HG02678 (cell line): ENCODE measurements at regions not wholly inside any gene's neighbourhood (a gene's known extent, or its start where the extent isn't known, plus 50 kb on each side); places are given as distances from the start of the nearest gene placed in this dataset.
"Not testable (repeated sequence)": the region's sequence is repeated elsewhere in the genome, so short reads cannot be mapped to it uniquely, and the experiment has no call there.

Experiments used
- ATAC-seq: cut with Tn5 transposase; IDR thresholded peaks from one replicate; pipeline ENCODE4 v1.9.1; 2021; ENCODE audit warnings: mild to moderate bottlenecking, moderate library complexity; ENCODE audit not compliant: unreplicated experiment

DNA sequence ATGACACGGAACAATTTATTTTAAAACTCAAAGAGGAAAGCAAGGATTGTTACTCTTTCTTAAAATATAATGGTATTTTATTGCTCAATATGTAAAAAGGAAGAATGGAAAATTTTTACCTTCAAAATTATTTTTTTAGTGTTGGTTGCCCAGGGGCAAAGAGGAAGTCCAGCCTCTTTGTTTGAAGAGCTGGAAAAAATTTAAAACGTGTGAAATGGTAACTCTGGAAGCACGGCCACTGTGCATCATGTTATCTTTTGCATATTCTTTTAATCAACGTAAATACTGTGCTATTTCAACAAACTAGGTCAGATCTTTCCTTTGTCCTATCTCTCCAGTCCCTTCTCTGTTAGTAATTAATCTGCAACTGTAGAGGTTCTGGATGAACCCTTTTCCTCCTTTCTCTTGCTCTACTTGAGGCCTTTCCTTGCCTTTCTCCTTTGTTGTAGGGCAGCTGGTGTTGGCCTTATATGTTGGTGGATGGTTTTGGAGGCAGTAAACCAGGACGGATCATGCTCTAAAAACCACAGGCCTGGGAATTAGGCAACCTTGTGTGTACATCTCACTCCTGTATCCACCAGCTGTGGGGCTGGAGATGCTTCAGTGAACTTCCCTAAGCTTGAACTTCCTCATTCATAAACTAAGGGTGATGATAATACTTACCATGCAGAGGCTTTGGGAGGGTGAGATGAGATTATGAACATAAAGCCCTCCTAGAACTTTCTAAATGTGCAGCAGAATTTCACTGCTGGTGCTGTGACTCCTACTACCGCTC is 143.3 kb downstream of the PRL start:
- no peak for ATAC-seq

DNA sequence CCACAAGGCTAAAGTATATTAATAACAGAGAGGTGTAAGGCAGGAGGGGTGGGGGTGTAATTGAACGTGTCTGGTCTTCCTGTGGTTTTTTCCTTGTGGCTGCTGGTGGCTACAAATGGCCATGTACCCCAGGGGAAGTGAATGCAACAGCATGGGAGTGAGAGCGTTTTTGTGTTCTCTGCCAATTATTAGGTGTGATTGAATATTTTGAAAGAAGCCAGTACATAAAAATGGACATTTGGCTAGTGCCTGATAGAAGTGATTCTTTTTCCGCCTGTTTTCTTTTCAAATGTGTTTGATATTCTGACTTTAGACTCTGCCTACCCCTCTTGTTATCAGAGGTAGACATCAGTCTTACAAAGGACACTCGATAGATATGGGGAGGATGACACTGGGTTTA is 141.3 kb downstream of the PRL start:
- ATAC-seq: no peak

DNA sequence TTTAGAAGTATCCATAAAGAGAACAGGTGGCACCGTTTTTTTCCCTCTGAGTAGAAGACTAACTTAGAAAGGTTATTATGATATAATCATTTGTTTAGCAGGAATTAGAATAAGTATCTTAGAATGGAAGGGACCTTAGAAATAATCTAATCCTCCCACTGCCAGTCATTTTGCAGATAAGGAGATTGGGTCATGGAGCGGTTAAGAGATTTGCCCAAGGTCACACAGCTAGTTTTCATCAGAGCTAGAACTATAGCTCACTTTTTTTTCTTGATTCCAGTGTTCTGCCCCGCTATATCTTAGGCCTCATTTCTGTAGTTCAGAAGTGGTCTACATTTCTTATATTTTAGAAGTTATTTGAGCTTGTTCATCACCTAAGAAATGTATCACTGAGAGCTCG is 139.6 kb downstream of the PRL start:
- ATAC-seq: no peak

DNA sequence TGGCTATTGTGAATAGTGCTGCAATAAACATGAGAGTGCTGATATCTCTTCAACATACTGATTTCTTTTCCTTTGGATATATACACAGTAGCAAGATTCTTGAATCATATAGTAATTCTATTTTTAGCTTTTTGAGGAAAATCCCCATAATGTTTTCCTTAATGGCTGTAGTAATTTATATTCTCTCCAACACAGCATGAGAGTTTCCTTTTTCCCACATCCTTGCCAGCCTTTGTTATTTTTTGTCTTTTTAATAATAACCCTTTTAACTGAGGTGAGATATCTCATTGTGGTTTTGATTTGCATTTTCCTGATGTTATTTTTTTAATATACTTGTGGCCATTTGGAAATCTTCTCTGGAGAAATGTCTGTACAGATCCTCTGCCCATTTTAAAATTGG is 132.6 kb downstream of the PRL start:
- no peak for ATAC-seq

DNA sequence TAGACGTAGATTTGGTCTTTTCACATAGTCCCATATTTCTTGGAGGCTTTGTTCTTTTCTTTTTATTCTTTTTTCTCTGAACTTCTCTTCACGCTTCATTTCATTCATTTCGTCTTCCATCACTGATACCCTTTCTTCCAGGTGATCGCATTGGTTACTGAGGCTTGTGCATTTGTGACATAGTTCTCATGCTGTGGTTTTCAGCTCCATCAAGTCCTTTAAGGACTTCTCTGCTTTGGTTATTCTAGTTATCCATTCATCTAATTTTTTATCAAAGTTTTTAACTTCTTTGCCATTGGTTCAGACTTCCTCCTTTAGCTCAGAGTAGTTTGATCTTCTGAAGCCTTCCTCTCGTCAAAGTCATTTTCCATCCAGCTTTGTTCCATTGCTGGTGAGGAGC is 125.8 kb downstream of the PRL start:
- not testable (repeated sequence) for ATAC-seq

DNA sequence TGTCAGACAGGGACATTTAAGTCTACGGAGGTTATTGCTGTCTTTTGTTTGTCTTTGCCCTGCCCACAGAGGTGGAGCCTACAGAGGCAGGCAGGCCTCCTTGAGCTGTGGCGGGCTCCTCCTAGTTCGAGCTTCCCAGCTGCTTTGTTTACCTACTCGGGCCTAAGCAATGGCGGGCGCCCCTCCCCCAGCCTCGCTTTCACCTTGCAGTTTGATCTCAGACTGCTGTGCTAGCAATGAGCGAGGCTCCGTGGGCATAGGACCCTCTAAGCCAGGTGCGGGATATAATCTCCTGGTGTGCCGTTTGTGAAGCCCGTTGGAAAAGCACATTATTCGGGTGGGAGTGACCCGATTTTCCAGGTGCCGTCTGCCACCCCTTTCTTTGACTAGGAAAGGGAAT is 125.0 kb downstream of the PRL start:
- ATAC-seq: not testable (repeated sequence)

DNA sequence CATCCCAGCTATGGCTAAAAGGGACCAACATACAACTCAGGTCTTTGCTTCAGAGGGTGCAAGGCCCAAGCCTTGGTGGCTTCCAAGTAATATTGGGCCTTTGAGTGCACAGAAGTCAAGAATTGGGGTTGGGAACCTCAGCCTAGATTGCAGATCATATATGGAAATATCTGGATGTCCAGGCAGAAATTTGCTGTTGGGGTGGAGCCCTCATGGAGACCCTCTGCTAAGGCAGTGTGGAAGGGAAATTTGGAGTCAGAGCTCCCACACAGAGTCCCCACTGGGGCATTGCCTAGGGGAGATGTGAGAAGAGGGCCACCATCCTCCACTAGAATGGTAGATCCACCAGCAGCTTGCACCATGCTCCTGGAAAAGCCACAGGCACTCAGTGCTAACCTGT is 123.5 kb downstream of the PRL start:
- ATAC-seq: no peak

DNA sequence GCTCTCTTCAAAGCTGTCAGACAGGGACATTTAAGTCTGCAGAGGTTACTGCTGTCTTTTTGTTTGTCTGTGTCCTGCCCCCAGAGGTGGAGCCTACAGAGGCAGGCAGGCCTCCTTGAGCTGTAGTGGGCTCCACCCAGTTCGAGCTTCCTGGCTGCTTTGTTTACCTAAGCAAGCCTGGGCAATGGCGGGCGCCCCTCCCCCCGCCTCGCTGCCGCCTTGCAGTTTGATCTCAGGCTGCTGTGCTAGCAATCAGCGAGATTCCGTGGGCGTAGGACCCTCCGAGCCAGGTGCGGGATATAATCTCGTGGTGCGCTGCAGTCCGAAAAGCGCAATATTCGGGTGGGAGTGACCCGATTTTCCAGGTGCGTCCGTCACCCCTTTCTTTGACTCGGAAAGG is 116.6 kb downstream of the PRL start:
- ATAC-seq: not testable (repeated sequence)

DNA sequence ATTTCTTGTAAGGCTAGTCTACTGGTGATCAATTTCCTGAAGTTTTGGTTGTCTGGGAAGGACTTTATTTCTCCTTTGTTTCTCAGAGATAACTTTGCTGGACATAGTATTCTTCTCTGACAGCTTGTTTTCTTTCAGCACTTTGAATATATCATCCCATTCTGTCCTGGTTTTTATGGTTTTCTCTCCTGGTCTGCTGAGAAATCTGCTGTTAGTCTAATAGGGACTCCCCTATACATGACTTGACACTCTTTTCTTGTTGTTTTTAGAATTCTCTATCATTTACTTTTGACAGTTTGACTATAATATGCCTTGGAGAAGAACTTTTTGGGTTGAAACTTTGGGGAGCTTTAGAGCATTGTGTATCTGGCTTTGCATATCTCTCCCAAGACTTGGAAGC is 112.5 kb downstream of the PRL start:
- no peak for ATAC-seq

DNA sequence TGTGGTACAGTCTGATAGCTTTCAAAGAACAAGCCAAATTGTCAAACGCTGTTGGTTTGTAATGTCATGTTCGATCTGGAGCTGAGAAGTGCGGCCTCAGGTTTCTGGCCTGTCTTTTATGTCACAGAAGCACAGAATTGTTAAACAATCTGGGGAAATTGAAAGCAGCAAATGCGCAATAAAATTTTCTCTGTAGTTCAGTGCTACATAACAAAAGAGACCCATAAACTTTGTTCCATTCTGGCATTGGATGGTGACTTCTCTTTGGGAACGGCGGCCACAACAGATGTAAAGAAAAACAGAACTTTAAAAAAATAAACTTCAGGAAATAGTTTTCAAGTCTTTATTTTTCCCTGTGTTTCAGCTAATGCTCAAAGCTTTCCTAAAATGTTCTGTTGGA is 106.9 kb downstream of the PRL start:
- no peak for ATAC-seq

DNA sequence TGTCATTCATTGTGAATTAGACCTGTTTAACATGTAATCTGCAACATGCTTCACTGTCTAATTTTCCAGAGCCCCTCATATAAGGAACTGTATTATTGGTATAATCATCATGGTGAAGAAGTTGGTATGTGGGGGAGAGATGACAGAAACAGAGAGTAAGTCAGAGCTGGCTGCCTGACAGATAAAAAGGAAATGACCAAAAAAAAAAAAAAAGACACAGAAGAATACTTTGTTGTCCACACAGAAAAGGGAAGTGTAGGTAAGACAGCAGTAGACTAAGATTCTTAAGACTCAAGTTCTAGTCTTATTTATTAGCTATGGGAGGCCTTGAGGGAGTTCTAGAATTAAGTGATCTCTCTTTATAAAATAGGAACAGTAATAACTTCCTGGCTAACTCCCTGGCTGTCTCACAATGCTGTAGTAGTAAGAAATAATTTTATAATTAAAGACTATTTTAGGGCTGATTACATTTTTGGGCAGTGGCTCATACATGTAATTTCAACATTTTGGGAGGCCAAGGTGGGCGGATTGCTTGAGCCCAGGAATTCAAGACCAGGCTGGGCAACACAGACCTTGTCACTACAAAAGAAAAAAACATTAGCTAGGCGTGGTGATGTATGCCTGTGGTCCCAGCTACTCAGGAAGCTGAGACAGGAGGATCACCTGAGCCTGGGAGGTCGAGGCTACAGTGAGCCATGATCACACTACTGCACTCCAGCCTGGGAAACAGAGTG is 102.5 kb downstream of the PRL start:
- ATAC-seq: no peak

DNA sequence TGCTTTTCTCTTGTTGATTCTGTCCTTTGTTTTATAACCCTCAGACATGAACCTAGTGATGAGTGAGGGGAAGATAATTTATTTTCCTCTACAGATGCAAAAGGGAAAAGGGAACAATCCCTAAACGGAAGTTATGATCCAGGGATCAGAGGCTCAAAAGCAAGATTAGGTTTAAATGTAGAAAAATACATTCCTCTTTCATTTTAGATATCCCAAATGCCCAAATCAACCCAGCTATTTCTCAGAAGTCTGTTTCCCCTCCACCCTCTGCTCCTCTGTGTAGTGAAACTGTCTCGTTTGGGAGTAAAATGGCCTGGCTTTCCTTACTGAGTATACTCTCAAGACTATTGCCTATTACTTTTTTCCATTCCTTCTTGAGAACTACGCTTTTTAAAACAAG is 97.1 kb downstream of the PRL start:
- ATAC-seq: no peak

DNA sequence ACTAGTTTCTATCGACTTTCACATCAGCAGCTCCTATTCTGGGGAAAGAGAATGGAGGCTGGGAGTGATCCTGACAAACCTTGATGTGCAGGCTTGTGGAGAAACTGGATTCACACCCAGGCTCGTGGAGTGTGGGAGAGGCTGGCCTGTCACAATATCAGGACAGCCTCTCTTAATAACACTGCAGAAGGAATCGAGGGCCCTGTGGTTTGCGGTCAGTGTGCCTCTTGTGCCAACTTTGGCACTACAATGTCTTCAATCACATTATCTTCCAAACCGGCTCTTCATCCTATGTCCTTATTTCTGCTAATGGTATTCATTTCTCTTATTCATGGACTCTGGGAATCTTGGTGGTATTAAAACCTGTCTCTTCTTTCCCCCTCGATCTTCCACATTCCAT is 92.7 kb downstream of the PRL start:
- ATAC-seq: no peak

DNA sequence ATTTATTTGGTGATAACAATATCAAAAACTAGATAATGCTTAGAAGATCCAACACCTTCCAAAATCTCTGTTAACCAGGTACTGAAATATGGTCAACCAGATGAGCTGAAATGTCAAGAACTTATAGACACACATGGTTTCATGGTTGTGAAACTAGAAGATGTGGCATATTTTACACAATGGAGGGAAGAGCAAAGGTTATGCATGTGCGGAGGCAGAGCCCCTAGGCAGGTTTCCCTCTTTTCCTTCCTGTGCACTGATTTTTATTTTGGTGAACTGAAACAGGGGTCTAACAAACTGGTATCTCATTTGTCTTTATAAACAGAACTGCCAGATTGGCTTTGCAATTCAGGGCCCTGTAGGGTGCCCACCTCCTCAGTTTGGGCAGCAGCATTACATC is 91.6 kb downstream of the PRL start:
- ATAC-seq: no peak

DNA sequence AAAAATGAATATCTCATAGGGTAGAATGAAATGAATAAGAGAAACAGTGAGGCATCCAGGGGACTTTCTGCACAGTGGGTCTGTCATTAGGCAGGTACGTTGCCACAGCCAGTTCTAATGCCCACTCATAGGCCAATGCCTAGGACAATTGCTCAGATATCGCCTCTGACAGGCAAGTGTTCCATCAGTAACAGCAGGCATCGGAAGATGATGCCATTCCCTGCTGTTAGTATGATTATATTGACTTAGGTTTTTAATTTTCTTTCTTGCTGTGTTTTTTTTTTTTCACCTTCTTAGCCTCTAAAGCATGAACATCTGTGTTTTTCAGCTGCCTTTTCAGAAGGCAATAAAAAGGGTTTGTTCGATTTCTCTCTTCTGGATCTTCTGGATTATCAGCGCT is 90.7 kb downstream of the PRL start:
- no peak for ATAC-seq

DNA sequence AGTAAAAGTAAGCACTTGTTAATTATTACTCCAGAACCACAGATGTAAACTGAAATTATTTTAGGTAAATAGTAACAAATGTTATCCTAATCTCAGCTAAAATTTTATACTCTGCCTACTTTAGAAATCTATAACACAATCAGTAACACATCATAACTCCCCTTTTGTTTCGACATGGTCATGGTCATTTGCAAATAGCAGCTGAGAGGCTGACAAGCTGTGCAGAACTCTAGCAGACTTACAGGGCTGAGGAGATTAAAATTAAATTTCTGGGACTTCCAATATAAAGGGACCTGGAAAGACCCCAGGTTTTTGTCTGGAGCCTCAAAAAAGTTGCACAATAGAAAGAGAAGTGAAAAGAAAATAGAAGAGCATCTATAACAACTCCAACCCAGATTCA is 88.8 kb downstream of the PRL start:
- ATAC-seq: no peak

DNA sequence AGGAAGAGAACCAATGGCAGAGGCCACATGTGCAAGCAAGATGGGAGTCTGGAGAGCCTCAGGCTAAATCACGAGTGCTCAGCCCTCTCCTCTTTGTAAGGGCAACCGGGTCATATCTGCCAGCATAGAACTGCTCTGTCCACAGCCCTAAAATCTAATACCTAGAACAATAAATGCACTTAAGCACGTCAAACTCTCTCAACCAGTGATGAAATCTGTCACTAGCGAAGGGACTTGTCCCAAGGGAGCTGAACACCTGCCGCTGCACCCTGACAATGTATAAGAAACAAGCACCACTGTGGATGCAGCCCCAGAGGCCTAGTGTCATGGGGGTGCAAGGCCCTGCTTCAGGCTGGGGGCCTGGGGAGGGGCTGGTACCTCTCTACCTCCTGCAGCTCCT is 82.5 kb downstream of the PRL start:
- no peak for ATAC-seq

DNA sequence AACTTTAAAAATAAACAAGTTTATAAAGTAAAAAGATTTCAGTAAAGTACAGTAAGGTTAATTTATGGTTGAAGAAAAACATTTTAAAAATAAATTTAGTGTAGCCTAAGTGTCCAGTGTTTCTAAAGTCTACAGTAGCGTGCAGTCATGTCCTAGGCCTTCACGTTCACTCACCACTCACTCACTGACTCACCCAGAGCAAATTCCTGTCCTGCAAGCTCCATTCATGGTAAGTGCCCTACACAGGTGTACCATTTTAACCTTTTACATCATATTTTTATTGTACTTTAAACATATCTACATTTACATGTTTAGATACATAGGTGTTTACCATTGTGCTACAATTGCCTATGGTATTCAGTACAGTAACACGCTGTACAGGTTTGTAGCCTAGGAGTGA is 81.4 kb downstream of the PRL start:
- not testable (repeated sequence) for ATAC-seq

DNA sequence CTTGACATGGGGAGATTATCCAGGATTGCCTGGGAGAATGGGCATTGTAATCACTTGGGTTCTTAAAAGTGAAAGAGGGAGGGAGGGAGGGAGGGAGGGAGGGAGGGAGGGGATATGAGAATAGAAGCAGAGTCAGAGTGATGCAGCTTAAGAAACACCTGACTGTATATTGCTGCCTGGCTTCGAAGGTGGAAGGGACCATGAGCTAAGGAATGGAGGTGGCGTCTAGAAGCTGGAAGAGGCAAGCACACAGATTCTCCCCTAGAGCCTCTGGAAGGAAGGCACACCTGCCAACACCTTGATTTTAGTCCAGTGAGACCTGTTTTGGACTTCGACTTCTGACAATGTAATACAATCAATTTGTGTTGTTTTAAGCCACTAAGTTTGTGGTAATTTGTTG is 78.4 kb downstream of the PRL start:
- ATAC-seq: no peak

DNA sequence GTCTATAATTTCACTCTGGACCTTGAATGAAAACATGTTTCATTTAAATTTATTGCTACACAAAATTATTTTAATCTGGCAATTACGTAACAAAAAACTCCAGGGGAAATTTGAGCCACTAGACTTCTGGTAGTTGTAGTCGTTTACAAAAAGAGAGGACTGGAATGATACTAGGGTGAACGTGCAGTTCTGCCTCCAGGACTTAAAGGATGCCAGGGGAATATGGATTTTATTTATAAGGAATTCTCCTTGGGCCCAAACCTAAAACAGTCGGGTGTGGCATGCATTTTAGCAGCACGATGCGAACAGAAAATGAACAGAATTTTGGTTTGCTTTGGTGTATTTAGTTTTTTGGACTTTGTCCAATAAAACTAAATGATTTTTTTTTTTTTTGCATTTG is 76.9 kb downstream of the PRL start:
- no peak for ATAC-seq

DNA sequence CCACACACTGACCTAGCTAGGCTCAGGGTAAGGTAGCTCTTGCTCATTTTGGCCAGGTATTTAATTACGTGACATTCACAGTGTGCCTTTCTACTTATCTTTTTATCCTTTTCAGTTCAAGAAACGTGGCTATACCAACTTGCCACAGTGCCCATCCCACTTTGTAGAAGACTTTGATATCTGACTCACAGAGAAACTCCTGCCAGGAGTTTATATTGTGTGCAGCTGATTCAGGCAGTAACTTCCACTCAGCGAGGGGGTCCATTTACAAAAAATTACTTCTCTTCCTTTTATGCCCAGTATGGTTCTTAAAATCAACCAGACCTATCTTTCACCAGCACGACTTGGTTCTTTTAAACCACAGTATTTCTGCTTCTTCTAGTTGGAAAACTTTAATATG is 75.6 kb downstream of the PRL start:
- ATAC-seq: no peak

DNA sequence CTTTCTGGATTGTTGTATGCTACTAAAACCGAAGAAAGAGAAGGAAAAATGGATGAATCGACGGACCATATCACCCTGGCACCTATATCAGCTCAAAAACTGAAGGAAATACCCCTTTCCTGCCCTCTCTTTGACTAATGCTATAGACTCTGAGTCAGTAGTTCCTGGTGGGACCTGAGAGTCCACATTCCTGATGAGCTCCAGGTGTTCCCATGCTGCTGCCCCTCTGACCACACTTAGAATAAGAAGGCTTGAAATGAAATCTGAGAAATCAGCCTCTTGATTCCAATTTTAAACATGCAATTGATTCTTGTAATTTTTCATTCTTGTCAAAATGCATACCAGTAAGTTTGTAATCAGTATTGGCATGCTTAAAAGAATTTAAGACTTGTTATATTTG is 75.2 kb downstream of the PRL start:
- ATAC-seq: no peak

DNA sequence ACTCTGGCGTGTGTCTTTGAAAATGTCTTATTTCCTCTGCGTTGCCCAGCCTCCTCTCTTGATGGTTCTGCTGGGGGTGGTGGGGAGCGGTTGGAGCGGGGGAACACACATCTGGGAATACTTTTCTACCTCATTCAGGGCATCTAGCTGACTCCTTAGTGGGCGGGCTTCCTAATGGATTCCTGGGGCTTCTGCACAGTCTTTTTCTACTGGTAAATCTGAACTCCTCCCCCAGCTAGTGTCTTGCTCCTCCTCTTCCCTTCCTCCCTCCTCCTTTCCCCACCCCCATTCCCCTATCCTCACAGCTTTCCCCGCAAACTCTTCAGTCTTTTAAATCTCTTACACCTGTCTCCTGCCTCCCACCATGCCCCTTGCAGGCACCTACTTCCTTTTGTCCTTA is 74.4 kb downstream of the PRL start:
- ATAC-seq: no peak
